DMS153 (cell line): ENCODE measurements at regions not wholly inside any gene's neighbourhood (a gene's known extent, or its start where the extent isn't known, plus 50 kb on each side); places are given as distances from the start of the nearest gene placed in this dataset.
A peak's percentile ranks its signal among the peaks of the same experiment; 100 is the strongest.
"Not testable (repeated sequence)": the region's sequence is repeated elsewhere in the genome, so short reads cannot be mapped to it uniquely, and the experiment has no call there.

ENCODE experiments used
- DNase-seq: peaks from one replicate; lab custom pipeline; 2025; lab: John Stamatoyannopoulos, UW

GRCh38 chr5:117425163-117425562 lies 850.5 kb upstream of the SEMA6A start:
- no peak for DNase-seq

- DNase-seq = no peak
These were observed 849.9 kb upstream of the SEMA6A start for GRCh38 chr5:117424559-117424958.

DNA sequence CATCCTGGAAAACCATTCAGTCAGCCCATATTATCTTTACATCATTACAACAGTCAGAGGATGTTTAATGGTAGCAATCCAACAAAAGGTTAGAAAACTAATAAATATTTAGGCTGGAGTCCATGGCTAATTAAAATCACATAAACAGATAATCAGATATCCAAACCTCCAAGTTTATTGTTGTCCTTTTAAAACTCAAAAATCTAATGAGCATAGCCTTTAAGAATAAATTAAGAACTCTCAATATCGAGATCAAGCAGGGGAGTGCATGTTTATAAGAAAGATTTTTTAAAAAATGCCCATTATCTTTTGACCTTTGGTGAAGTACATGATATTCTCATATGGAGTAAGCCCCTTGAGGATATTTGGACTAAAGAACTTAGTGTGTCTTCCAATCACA lies 842.9 kb upstream of the SEMA6A start:
- DNase-seq = no peak

DNA sequence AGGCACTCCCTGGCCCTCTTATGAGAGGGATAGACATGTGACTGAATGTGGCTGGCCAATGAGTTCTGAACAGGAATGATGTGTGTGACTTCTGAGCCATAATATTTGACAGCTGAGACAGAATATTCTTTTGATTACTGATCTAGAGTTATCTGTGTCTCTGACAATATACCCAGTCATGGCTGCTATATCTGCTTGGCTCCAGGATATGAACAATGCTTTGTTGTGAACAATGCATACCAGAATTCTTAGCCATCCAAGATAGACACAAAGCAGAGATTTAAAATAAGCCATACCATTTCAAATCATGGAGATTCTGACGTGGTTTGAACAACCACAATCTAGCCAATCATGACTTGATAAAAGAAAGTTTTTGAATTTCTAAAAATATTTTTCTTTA lies 840.3 kb upstream of the SEMA6A start:
- DNase-seq = no peak

DNA sequence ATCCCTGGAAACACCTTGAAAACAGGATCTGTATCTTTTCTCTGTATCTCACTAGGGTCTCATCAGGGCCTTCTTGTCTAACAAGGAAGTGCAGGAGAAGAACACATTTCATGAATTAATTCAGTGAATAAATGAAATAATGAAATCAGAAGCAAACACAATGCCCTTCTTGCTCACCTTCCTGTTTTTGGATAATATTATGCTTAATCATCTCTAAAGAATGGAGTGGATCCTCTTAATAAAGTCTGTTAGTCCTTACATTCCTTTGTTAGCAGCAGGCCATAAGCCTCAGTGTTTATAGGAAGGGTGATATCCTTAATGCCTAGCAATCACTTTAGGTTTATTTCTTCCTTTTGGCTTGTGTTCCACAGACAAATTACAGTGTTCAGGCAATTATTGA lies 837.1 kb upstream of the SEMA6A start:
- no peak for DNase-seq

GRCh38 chr5:117405197-117405596 lies 830.6 kb upstream of the SEMA6A start:
- DNase-seq = no peak

- DNase-seq = no peak
These were observed 820.0 kb upstream of the SEMA6A start for GRCh38 chr5:117394506-117395157.

GRCh38 chr5:117393125-117393524 lies 818.5 kb upstream of the SEMA6A start:
- DNase-seq = no peak

- no peak for DNase-seq
These were observed 805.7 kb upstream of the SEMA6A start for GRCh38 chr5:117380316-117380715.

GRCh38 chr5:117379521-117379920 lies 804.9 kb upstream of the SEMA6A start:
- no peak for DNase-seq

DNA sequence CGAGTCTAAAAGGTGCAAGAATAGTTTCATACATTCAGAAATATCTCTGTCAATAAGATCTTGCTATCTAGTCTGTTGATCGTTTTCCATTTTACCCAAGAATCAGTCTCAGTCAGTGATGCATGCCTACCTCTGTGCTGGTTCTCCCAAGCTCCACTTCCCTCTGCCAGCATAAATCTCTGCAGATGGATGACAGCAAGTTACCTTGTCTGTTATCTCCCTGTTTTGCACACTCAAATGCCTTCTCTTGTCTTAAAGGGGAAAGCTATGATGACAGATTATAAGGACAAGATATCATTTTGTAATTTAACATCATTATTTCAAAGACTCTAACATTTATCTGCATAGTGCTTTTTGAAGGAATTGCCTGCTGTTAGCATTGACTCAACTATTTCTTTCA lies 802.1 kb upstream of the SEMA6A start:
- no peak for DNase-seq

- no peak for DNase-seq
These were observed 785.3 kb upstream of the SEMA6A start for GRCh38 chr5:117359895-117360294.

GRCh38 chr5:117357886-117358285 lies 783.3 kb upstream of the SEMA6A start:
- no peak for DNase-seq

GRCh38 chr5:117347280-117347679 lies 772.7 kb upstream of the SEMA6A start:
- DNase-seq = no peak

DNA sequence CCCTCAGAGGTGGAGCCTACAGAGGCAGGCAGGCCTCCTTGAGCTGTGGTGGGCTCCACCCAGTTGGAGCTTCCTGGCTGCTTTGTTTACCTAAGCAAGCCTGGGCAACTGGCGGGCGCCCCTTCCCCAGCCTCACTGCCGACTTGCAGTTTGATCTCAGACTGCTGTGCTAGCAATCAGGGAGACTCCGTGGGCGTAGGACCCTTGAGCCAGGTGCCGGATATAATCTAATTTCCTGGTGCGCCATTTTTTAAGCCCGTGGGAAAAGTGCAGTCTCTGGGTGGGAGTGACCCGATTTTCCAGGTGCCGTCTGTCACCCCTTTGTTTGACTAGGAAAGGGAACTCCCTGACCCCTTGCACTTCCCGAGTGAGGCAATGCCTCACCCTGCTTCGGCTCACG lies 769.1 kb upstream of the SEMA6A start:
- peak; percentile 8 for DNase-seq

DNA sequence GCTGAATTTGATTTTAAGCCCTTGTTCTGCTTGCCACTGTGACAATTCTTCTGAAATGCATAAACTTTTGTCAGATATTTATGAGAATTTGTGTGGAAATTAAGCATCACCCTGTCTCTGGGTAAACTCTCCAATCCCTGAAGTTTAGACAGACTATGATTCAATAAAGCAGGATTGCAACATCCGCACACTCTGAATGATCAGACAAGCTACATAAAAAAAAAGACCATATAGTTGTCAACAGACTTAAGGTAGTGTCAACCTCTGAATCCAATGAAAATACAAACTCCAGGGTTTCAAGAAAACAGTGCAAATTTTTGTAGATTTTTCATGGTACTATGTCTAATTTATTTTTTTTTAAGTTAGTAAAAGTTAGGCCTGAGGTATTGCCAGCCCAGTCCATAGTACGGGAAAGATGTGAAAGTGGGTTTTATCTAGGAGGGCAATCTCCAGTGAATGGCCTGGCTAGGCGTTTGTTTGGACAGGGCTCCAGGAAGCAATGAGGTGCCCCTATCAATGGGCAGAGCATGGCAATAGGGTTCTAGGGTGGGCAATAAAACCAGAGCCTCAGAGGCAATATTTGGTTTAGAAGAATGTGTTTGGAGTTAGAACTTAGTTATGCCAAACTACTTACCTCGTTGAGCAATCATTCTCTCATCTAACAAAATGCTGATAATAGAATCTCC lies 762.6 kb upstream of the SEMA6A start:
- DNase-seq = no peak

DNA sequence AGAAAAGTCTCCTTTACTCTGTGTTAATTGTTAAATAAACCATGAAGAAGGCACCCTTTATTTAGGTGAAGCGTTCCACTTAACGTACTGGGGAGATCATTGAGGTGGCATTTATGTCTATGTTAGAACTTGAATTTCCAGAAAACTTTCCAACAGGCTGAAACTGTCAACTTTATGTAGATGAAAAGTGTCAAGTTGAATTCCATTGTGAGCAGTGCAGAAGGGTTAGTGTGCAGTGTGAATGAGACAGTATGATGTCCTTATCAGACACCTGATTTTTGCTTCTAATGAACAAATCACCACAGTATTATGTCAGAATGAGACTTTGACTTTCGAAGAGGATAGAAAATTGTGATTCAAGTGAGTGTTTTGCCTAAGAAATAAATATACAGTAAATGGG lies 761.6 kb upstream of the SEMA6A start:
- DNase-seq = no peak

DNA sequence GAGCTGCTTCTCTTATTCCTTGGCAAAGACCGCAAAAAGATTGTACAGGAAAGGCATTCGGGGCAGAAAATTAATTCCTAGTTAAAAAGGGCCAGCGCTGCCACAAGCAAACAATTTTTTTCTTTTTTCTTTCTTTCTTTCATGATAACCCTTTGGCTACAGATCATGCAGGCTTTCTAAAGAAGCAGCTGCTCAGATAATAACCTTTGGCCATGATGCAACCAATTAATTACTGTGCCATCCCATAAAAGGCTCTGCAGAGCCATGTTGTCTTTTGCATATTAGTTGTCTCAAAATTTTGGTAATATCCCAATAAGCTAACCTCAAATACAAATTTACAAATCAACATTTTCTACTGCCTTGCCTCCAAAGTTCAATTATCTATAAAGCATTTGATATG lies 758.4 kb upstream of the SEMA6A start:
- DNase-seq = no peak

- DNase-seq = no peak
These were observed 757.7 kb upstream of the SEMA6A start for GRCh38 chr5:117332341-117332740.

- no peak for DNase-seq
These were observed 752.9 kb upstream of the SEMA6A start for GRCh38 chr5:117327511-117327910.

- DNase-seq = no peak
These were observed 752.4 kb upstream of the SEMA6A start for GRCh38 chr5:117326997-117327396.

DNA sequence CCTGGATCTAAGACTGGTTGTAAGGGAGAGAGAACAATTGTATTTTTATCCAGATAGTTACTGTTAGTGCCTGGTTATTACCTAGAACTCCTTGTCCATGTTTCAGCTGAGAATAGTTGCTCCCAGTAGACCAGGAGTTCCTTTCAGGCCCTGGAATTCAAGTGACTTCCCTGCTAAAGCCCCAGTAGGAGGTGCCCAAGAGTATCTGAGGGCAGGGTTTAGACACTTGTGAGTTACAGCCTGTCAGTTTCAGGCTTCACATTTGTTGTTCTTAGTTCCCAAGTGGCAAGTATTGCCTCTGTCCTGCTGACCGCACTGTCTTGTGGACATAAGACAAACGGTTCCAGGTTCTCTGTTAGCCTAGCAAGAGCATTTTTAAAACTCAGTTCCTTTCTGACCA lies 743.9 kb upstream of the SEMA6A start:
- DNase-seq = no peak

- DNase-seq = no peak
These were observed 740.5 kb upstream of the SEMA6A start for GRCh38 chr5:117315170-117315569.

- not testable (repeated sequence) for DNase-seq
These were observed 730.0 kb upstream of the SEMA6A start for GRCh38 chr5:117304512-117305107.
